Bronchial epithelial cell (primary cell): ENCODE measurements at regions not wholly inside any gene's neighbourhood (a gene's known extent, or its start where the extent isn't known, plus 50 kb on each side); places are given as distances from the start of the nearest gene placed in this dataset.

Experiments used
- DNase-seq: peaks from one replicate; pipeline ENCODE4 v3.0.0-alpha.2; 2010; ENCODE audit warnings: low read depth
- FAIRE-seq: peaks from 2 replicates; lab custom pipeline; 2011; peaks lifted over from hg19 to GRCh38; lab: Jason Lieb, UNC
- H3K27me3 ChIP-seq: 2 replicates; pipeline ENCODE4 v1.5.1; 2011; ENCODE audit warnings: low read length; ENCODE audit not compliant: control insufficient read depth, insufficient read depth
- H3K36me3 ChIP-seq: 2 replicates; pipeline ENCODE4 v1.5.1; 2011; ENCODE audit warnings: low read length; ENCODE audit not compliant: control insufficient read depth, insufficient read depth
- H3K4me3 ChIP-seq: 2 replicates; pipeline ENCODE4 v1.5.1; 2011; ENCODE audit warnings: mild to moderate bottlenecking, low read depth, low read length, control low read depth
- TF ChIP-seq, protein P1 (sequence below): IDR thresholded peaks from 2 replicates; pipeline ENCODE4 v1.5.1; 2011; ENCODE audit warnings: mild to moderate bottlenecking, moderate library complexity, low read length, control low read depth, inconsistent platforms; ENCODE audit not compliant: insufficient read depth, severe bottlenecking

GRCh38 chr3:190737446-190737845, 125.0 kb downstream of the GMNC start:
- FAIRE-seq (no peak), DNase-seq (no peak)
- Histone ChIP-seq H3K36me3 (no peaks in the 10 kb centered on the region), H3K4me3 (no peak overlapping the region), H3K27me3 (no peaks in the 10 kb centered on the region)
- TF ChIP-seq, protein P1, sequence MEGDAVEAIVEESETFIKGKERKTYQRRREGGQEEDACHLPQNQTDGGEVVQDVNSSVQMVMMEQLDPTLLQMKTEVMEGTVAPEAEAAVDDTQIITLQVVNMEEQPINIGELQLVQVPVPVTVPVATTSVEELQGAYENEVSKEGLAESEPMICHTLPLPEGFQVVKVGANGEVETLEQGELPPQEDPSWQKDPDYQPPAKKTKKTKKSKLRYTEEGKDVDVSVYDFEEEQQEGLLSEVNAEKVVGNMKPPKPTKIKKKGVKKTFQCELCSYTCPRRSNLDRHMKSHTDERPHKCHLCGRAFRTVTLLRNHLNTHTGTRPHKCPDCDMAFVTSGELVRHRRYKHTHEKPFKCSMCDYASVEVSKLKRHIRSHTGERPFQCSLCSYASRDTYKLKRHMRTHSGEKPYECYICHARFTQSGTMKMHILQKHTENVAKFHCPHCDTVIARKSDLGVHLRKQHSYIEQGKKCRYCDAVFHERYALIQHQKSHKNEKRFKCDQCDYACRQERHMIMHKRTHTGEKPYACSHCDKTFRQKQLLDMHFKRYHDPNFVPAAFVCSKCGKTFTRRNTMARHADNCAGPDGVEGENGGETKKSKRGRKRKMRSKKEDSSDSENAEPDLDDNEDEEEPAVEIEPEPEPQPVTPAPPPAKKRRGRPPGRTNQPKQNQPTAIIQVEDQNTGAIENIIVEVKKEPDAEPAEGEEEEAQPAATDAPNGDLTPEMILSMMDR: no peak

GRCh38 chr3:190734490-190734889, 128.0 kb downstream of the GMNC start:
- FAIRE-seq: no peak

DNA sequence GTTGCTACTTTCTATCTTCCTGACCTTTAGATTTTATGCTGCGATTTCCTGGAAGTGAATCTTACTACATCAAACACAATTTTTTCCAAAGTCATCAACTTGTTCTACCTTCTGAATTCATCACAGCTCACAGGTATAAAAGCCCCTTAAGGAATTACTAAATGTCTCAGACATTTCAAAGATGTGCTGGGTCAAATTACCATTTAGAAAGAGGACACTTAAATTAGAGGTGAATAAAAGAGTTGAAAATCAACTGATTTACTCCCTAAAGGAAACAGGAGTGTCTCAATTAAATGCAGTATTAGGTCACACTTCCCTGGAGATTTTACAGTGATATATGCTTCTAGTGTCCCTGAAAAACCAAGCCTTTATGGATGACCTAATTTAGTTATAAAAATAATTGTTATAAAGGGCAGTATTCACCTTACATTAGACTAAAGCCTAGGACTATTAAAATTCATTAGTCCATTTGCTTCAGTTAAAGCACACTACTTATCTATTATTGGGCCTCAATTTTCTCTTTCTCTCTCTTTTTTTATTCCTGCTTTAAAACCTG, 128.8 kb downstream of the GMNC start:
- Histone ChIP-seq H3K36me3 (no peaks in the 10 kb centered on the region), H3K27me3 (no peaks in the 10 kb centered on the region), H3K4me3 (no peak overlapping the region)
- DNase-seq (no peak), FAIRE-seq (no peak)
- TF ChIP-seq, protein P1: no peak

More at GRCh38 chr3:190734490-190734889, 128.0 kb downstream of the GMNC start:
- no peak for DNase-seq
- Histone ChIP-seq H3K27me3 (no peaks in the 10 kb centered on the region), H3K4me3 (no peak overlapping the region), H3K36me3 (no peaks in the 10 kb centered on the region)
- TF ChIP-seq, protein P1: no peak

DNA sequence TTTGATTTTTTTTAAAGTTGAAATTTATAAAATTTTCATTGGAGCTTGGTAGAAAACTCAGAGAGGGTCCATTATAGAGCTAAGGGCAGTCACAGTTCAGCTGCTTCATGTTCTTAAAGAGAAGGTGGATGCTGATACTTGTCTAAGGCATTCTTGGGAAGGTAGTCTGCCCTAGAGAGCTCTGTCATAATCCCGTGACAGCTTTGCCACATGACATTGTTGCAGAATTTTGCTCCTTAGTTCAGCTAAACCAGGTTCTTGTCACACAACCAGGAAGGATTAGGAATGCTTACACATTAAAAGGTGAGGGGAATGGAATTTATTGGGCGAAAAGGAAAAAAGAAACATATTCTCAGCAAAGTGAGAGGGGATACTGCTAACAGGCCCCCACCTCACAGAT, 130.9 kb downstream of the GMNC start:
- DNase-seq: no peak
- Histone ChIP-seq H3K4me3 (no peak overlapping the region), H3K27me3 (no peaks in the 10 kb centered on the region), H3K36me3 (no peaks in the 10 kb centered on the region)
- TF ChIP-seq, protein P1: no peak
- peak; percentile 75 for FAIRE-seq

GRCh38 chr3:190728574-190729246, 133.8 kb downstream of the GMNC start:
- DNase-seq (peak; percentile 77), FAIRE-seq (no peak)
- TF ChIP-seq, protein P1: no peak
- Histone ChIP-seq H3K27me3 (no peaks in the 10 kb centered on the region), H3K4me3 (no peak overlapping the region), H3K36me3 (no peaks in the 10 kb centered on the region)
